H1 (cell line): ENCODE measurements at regions not wholly inside any gene's neighbourhood (a gene's known extent, or its start where the extent isn't known, plus 50 kb on each side); places are given as distances from the start of the nearest gene placed in this dataset.

Experiments used
- CTCF ChIP-seq, 3 experiments: IDR thresholded peaks; 1 replicate in 2 of 3; 2 replicates in 1 of 3; pipeline versions ENCODE4 v1.5.1 to v1.6.1; 2011; ENCODE audit warnings: low read length in 3 of 3, mild to moderate bottlenecking in 3 of 3, inconsistent platforms in 2 of 3, low read depth in 1 of 3, moderate library complexity in 1 of 3; ENCODE audit not compliant: insufficient read depth in 1 of 3; ENCODE audit errors: control extremely low read depth in 1 of 3
- ZNF274 ChIP-seq: IDR thresholded peaks from 2 replicates; pipeline ENCODE4 v1.7.0; 2012; ENCODE audit warnings: low read length, borderline replicate concordance; ENCODE audit errors: extremely low read depth

- no peak for TF ChIP-seq ZNF274
- TF ChIP-seq CTCF (IDR thresholded peaks at IDR 0.05; ENCODE audit: control extremely low read depth in 1 of 3, insufficient read depth in 1 of 3, low read depth in 1 of 3, low read length in 3 of 3), result no peak
Observed at GRCh38 chr9:11128156-11128555, 515.4 kb upstream of the PTPRD start (continued).
